Lower leg skin (tissue), 3 donors: ENCODE measurements at regions not wholly inside any gene's neighbourhood (a gene's known extent, or its start where the extent isn't known, plus 50 kb on each side); places are given as distances from the start of the nearest gene placed in this dataset.

Source experiments
- POLR2A ChIP-seq, 2 donors: fragments of 450-650 bp; IDR thresholded peaks; one replicate each; pipeline ENCODE4 v1.6.1; 2016 to 2017; ENCODE audit warnings: antibody characterized with exemption in 2 of 2, mild to moderate bottlenecking in 1 of 2, moderate library complexity in 1 of 2
- TF ChIP-seq, protein P1 (sequence below), 3 donors: fragments of 450-650 bp; IDR thresholded peaks; one replicate each; pipeline ENCODE4 v1.5.1; 2016; ENCODE audit warnings: antibody characterized with exemption in 3 of 3, mild to moderate bottlenecking in 3 of 3, moderate library complexity in 2 of 3

GRCh38 chr1:115409094-115410015 is 71.3 kb upstream of the NGF start:
- TF ChIP-seq, protein P1, sequence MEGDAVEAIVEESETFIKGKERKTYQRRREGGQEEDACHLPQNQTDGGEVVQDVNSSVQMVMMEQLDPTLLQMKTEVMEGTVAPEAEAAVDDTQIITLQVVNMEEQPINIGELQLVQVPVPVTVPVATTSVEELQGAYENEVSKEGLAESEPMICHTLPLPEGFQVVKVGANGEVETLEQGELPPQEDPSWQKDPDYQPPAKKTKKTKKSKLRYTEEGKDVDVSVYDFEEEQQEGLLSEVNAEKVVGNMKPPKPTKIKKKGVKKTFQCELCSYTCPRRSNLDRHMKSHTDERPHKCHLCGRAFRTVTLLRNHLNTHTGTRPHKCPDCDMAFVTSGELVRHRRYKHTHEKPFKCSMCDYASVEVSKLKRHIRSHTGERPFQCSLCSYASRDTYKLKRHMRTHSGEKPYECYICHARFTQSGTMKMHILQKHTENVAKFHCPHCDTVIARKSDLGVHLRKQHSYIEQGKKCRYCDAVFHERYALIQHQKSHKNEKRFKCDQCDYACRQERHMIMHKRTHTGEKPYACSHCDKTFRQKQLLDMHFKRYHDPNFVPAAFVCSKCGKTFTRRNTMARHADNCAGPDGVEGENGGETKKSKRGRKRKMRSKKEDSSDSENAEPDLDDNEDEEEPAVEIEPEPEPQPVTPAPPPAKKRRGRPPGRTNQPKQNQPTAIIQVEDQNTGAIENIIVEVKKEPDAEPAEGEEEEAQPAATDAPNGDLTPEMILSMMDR (IDR thresholded peaks at IDR 0.05), result no peak
- TF ChIP-seq POLR2A (IDR thresholded peaks at IDR 0.05), result no peak
